Inflammatory macrophage (primary cell): ENCODE measurements at regions not wholly inside any gene's neighbourhood (a gene's known extent, or its start where the extent isn't known, plus 50 kb on each side); places are given as distances from the start of the nearest gene placed in this dataset.
A peak's percentile ranks its signal among the peaks of the same experiment; 100 is the strongest.

Experiments
- DNase-seq, 2 donors: peaks; one replicate each; pipeline ENCODE4 v3.0.0-alpha.2; 2020 to 2022

GRCh38 chr4:183763990-183764754, 105.1 kb downstream of the TRAPPC11 start:
- no peak for DNase-seq

DNA sequence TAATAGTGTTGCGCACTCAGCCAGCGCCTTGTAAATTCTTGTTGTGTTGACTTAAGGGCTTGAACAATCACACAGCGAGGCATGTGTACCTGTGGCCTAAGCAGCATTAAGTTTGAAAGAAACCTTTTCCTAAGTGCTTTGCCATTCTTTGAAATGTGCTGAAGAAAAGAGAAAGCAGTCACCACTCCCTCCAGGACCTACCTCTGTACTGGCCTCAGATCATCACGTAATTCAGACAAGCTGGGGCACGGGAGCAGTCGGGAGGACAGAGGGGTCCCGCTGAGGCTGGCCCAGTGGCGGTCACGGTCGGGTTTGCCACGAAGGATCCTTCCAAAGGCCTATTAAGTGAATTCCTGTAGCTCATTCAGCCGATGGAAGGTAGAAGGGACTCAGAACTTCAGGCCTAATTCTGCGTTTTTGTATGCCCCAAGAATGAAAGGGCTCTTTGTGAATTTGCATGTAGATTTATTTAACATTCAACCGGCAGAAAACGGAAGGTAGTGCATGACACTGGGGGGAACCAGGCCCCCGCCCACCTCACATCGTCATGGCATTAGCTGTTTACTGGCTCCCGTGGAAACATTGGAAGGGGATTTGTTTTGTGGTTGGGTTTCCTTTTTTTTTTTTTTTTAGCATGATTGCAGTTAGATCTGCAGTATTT, 106.3 kb downstream of the TRAPPC11 start:
- peak; percentile 78 to 88 for DNase-seq

DNA sequence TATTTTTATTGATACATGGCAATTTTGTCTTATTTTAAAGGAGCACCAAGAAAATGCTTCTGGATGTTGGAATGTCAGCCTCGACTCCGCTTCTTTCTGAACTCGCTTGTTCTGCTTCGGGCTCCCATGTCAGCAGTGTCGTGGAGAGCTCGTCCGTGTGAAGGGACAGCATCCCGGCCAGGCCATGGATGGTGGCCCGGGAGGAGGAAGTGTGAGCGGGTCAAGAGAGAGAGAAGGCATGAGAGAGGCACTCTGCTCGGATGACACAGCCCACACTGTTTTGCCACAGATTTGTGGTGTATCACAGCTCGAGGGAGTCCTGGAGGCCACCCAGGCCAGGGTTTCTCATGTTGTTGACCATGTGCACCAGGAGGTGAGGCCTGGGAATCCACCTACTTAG, 107.0 kb downstream of the TRAPPC11 start:
- peak; percentile 7 to 35 for DNase-seq

- no peak for DNase-seq
These were observed 111.8 kb downstream of the TRAPPC11 start for GRCh38 chr4:183770906-183771305.

DNA sequence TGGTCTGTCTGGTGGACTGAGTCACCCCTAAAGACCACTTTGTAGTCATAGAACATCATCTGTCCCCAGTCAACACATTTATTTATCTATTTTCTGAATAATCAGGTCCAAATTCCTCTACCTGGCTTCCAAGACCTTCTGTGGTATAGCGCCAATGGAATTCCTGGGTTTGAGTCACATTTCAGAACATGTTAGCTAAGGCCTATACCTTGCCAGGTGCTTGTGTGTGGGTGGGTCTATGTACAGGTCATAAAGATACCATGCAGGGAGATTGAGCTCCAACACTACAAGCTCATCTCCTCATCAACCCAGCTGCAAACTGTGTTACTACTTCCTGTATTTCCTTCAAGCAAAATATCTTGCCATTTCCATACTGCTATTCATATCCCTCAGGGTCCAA, 113.3 kb downstream of the TRAPPC11 start:
- no peak for DNase-seq

- no peak for DNase-seq
These were observed 114.7 kb downstream of the TRAPPC11 start for GRCh38 chr4:183773790-183774189.

GRCh38 chr4:183783306-183783705, 121.8 kb upstream of the STOX2 start:
- DNase-seq: no peak

DNA sequence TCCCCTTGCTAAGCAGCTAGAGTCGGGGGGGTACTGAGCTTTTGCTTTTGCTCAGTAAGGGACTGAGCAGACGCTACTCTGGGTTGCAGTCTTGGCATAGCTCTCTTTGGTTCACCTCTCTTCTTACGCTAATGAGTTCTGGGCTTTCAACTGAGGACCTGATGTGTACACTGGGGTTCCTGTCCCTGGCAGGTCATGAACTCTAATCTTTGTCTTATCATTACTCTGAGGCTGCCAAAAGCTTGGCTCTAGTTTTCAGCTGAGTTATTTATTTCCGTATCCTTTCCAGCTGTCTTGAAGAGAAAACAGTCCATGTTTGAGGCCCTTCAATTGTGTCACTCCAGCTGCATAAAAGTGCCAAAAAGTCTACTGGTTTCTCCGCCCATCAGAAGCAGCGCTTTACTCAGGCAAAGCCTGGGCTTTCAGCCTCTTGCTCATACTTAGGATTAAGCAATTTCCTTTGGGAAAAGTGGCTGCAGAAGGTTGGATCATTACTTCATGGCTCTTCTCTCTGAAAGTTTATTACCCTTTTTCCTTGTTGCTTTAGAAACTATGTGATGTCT, 121.0 kb upstream of the STOX2 start:
- DNase-seq: peak; percentile 52 to 53

- DNase-seq: peak; percentile 42 to 65
These were observed 116.7 kb upstream of the STOX2 start for GRCh38 chr4:183788308-183788905.

DNA sequence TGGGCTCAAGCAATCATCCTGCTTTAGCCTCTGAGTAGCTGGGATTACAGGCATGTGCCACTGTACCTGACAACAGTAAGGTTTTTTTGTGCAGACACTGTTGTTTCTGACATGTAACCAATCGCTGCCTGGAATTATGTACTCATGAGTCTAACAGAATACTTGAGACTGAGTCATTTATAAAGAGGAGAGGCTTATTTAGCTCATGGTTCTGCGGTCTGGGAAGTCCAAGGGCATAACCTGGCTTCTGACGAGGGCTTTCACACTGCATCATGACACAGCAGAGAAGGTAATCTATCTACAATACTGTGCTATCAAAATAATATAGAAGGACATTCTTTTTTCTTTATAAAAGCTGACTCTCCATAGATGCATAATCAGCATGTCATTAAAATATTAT, 115.5 kb upstream of the STOX2 start:
- no peak for DNase-seq

DNA sequence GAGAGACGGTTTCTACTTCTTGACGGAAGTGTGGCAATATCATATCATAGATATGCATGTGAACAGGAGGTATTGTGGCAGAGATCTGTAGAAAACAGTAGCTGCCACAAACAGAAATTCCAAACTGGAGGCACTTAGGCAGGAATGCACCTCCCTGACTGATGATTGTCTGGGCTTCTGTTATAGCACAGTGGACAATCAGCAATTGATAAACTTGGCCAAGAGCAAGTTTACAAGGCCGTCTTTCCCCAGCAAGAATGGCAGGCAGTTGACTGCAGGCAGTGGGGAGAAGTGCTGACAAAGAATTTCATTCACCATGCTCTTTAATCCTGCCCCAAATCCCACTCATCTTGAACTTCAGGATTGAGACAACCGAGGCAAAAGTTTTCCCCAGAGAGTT, 114.4 kb upstream of the STOX2 start:
- DNase-seq: no peak

GRCh38 chr4:183797011-183797444, 108.1 kb upstream of the STOX2 start:
- DNase-seq: no peak

- DNase-seq: peak in 1 of 2 donors; percentile 54
These were observed 107.4 kb upstream of the STOX2 start for GRCh38 chr4:183797445-183798300.

DNA sequence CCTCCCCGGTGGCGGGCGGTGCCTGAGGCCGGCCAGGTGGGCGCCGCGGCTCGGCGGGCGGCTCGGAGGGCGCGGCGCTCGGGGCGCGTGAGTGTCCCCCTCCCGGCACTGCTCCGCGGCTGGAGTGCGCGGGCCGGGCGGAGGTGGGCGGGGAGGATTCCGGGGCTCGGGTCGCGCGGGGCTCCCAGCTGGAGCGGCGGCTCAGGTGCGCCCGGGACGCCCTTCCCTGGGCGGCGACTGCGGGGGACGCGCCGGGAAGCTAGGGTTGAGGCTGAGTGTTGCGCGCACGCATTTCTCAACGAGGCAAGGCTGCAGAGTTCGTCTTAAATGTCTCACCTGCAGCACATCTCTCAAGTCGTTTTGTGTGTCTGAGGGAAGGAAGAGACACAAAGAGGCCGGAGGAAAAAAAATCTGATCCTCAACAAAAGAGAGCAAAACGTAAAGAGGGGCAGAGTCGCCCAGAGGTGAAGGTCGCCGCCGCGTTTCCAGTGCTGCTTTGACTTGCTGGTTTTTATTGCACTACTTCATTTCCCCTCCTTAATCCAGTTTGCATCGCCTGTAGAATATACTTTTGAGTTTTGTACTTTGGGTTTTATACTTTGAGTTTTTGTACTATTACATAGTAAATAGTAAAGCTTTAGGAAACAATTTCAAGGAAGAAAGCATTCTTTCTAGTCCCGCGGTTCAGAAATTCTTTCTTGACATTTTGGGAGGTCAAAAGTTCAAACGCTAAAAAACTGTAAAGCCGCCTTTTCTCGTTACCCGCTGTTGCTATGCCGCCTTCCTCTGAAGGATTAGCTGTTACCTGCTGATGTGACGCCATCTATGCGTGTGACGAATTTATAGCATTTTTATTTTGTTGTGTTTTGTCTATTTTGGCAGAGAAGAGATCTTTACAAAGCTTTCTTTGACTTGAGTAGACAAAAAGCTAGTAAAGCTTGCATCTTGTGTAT, 106.5 kb upstream of the STOX2 start:
- DNase-seq: no peak

- DNase-seq: no peak
These were observed 103.5 kb upstream of the STOX2 start for GRCh38 chr4:183801457-183802165.

DNA sequence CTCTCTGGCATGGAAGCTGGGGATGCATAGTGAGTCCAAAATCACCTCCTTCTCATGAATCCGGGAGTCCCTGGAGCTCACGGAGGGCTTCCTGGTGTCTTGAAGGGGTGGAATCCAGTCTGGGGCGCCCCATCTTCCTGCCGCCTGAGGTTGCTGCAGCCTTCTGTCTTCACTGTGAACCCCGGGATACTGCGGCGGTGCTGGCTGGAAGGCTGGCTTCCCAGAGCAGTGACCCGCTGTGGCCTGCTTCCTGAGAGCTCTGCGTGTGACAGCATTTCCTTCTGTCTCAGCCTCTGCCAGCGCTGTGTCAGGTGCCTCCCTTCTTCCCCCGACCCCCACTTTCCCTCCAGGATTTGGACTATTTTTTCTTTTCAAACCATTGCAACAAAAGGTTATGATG, 98.8 kb upstream of the STOX2 start:
- DNase-seq: no peak

- DNase-seq: no peak
These were observed 97.5 kb upstream of the STOX2 start for GRCh38 chr4:183807420-183808096.

DNA sequence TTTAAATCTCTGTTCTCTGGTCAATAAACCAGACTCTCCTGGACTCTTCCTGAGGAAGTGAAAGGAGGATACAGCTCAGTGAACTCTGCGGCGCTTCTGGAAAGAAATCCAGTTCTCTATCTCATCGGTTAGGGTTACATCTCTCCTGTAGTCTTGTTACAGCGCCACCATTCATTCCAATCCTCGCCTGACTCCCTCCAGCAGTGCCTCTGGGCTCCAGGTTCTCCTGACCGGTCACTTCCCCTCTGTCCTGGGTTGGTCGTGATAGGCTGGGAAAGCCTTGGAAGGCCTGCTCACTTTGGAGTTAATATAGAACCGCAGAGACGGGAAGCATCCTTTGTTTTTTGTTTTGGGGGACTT, 97.0 kb upstream of the STOX2 start:
- DNase-seq: no peak

GRCh38 chr4:183812567-183812966, 92.5 kb upstream of the STOX2 start:
- no peak for DNase-seq

GRCh38 chr4:183814461-183814860, 90.6 kb upstream of the STOX2 start:
- no peak for DNase-seq
